Neural cell (in vitro differentiated cells): ENCODE measurements at regions not wholly inside any gene's neighbourhood (a gene's known extent, or its start where the extent isn't known, plus 50 kb on each side); places are given as distances from the start of the nearest gene placed in this dataset.

Experiments
- H2AFZ ChIP-seq: fragments of 200-600, 300-800 bp; sonication (generic), shearing (Covaris generic); 2 replicates; pipeline ENCODE4 v1.6.0; 2014; ENCODE audit warnings: low read depth, mild to moderate bottlenecking, antibody characterized with exemption, low read length, moderate library complexity
- H3F3A ChIP-seq: fragments of 200-600 bp; shearing (Covaris generic); 2 replicates; pipeline ENCODE4 v1.6.1; 2016; ENCODE audit warnings: mild to moderate bottlenecking, moderate library complexity, mixed read lengths, antibody characterized with exemption, low read length; ENCODE audit not compliant: insufficient read depth, poor library complexity, severe bottlenecking
- H3K27ac ChIP-seq: fragments of 200-600, 300-800 bp; sonication (generic), shearing (Covaris generic); 2 replicates; pipeline ENCODE4 v1.5.1; 2014; ENCODE audit warnings: mild to moderate bottlenecking, low read length, moderate library complexity
- H3K27me3 ChIP-seq: fragments of 300-800, 200-600 bp; sonication (generic), shearing (Covaris generic); 2 replicates; pipeline ENCODE4 v1.6.0; 2014; ENCODE audit warnings: mild to moderate bottlenecking, low read depth, low read length, moderate library complexity; ENCODE audit not compliant: insufficient read depth
- H3K36me3 ChIP-seq: fragments of 300-800, 200-600 bp; sonication (generic), shearing (Covaris generic); 2 replicates; pipeline ENCODE4 v1.5.1; 2014; ENCODE audit warnings: mild to moderate bottlenecking, antibody characterized with exemption, low read length, moderate library complexity; ENCODE audit not compliant: insufficient read depth
- H3K4me2 ChIP-seq: fragments of 300-800, 200-600 bp; sonication (generic), shearing (Covaris generic); 2 replicates; pipeline ENCODE4 v1.6.0; 2014; ENCODE audit warnings: mild to moderate bottlenecking, low read length
- H3K4me3 ChIP-seq: fragments of 300-800, 200-600 bp; sonication (generic), shearing (Covaris generic); 2 replicates; pipeline ENCODE4 v1.5.1; 2014; ENCODE audit warnings: mild to moderate bottlenecking, low read length, moderate library complexity
- H3K79me2 ChIP-seq: fragments of 200-600 bp; shearing (Covaris generic); replicated peaks from 2 replicates; pipeline ENCODE4 v1.6.0; 2014; ENCODE audit warnings: mild to moderate bottlenecking, low read length, moderate library complexity; ENCODE audit not compliant: insufficient read depth
- H3K9ac ChIP-seq: fragments of 300-800, 200-600 bp; sonication (generic), shearing (Covaris generic); 2 replicates; pipeline ENCODE4 v1.6.1; 2016; ENCODE audit warnings: mild to moderate bottlenecking, low read length, mixed read lengths
- H3K9me2 ChIP-seq: fragments of 200-600 bp; shearing (Covaris generic); 2 replicates; pipeline ENCODE4 v1.6.1; 2016; ENCODE audit warnings: mild to moderate bottlenecking, low read length, mixed read lengths; ENCODE audit not compliant: insufficient read depth
- H3K9me3 ChIP-seq: fragments of 200-600, 300-800 bp; sonication (generic), shearing (Covaris generic); 2 replicates; pipeline ENCODE4 v1.6.1; 2016; ENCODE audit warnings: mild to moderate bottlenecking, mixed run types, low read length, moderate library complexity, mixed read lengths
- H4K20me1 ChIP-seq: fragments of 200-600 bp; shearing (Covaris generic); 2 replicates; pipeline ENCODE4 v1.6.1; 2016; ENCODE audit warnings: mild to moderate bottlenecking, mixed run types; ENCODE audit not compliant: insufficient read depth
- CTCF ChIP-seq: fragments of 450-650 bp; IDR thresholded peaks from 2 replicates; pipeline ENCODE4 v1.5.1; 2014; ENCODE audit warnings: antibody characterized with exemption, mild to moderate bottlenecking, moderate library complexity; ENCODE audit not compliant: poor library complexity, severe bottlenecking
- EP300 ChIP-seq: fragments of 450-650 bp; conservative IDR thresholded peaks from 2 replicates; pipeline ENCODE4 v1.6.1; 2014; ENCODE audit warnings: antibody characterized with exemption, mild to moderate bottlenecking, moderate library complexity; ENCODE audit not compliant: poor library complexity, severe bottlenecking
- EZH2 ChIP-seq: fragments of 200-600, 300-800 bp; shearing (Covaris generic), sonication (generic); IDR thresholded peaks from 2 replicates; pipeline ENCODE4 v1.6.1; 2014; ENCODE audit warnings: antibody characterized with exemption, low read length, borderline replicate concordance, mild to moderate bottlenecking; ENCODE audit not compliant: insufficient read depth, poor library complexity, severe bottlenecking
- MXI1 ChIP-seq: fragments of 450-650 bp; conservative IDR thresholded peaks from 2 replicates; pipeline ENCODE4 v1.6.1; 2014; ENCODE audit warnings: antibody characterized with exemption, mild to moderate bottlenecking; ENCODE audit not compliant: poor library complexity, severe bottlenecking
- POLR2AphosphoS5 ChIP-seq: IDR thresholded peaks from 2 replicates; pipeline ENCODE4 v1.6.1; 2012
- RAD21 ChIP-seq: fragments of 450-650 bp; conservative IDR thresholded peaks from 2 replicates; pipeline ENCODE4 v1.6.1; 2014; ENCODE audit warnings: antibody characterized with exemption, mild to moderate bottlenecking, moderate library complexity
- REST ChIP-seq: IDR thresholded peaks from 2 replicates; pipeline ENCODE4 v1.6.1; 2012; ENCODE audit warnings: borderline replicate concordance
- SMC3 ChIP-seq: fragments of 450-650 bp; conservative IDR thresholded peaks from 2 replicates; pipeline ENCODE4 v1.6.1; 2014; ENCODE audit warnings: antibody characterized with exemption, mild to moderate bottlenecking, moderate library complexity; ENCODE audit not compliant: poor library complexity
- TAF1 ChIP-seq: IDR thresholded peaks from 2 replicates; pipeline ENCODE4 v1.6.1; 2012; ENCODE audit warnings: low read depth

GRCh38 chr7:110604885-110605284, 486.0 kb upstream of the LRRN3 start:
- Histone ChIP-seq H3K9me2 (no peaks in the 10 kb centered on the region), H3K36me3 (no peaks in the 10 kb centered on the region), H3K27ac (no peak overlapping the region), H3K9me3 (no peaks in the 10 kb centered on the region), H3K4me2 (no peak overlapping the region), H3F3A (peaks cover 5% of the 10 kb centered on the region), H4K20me1 (no peaks in the 10 kb centered on the region), H2AFZ (no peak overlapping the region), H3K79me2 (no peaks in the 10 kb centered on the region), H3K27me3 (no peaks in the 10 kb centered on the region), H3K4me3 (no peak overlapping the region), H3K9ac (no peak overlapping the region)
- TF ChIP-seq TAF1 (no peak), EP300 (no peak), SMC3 (no peak), MXI1 (no peak), CTCF (no peak), POLR2AphosphoS5 (no peak), EZH2 (no peak), RAD21 (no peak), REST (no peak)

- Histone ChIP-seq H3K27ac (no peak overlapping the region), H3F3A (peaks cover 6% of the 10 kb centered on the region), H4K20me1 (no peaks in the 10 kb centered on the region), H3K36me3 (no peaks in the 10 kb centered on the region), H3K9ac (no peak overlapping the region), H2AFZ (no peak overlapping the region), H3K9me3 (no peaks in the 10 kb centered on the region), H3K4me2 (no peak overlapping the region), H3K4me3 (no peak overlapping the region), H3K9me2 (no peaks in the 10 kb centered on the region), H3K79me2 (no peaks in the 10 kb centered on the region), H3K27me3 (no peaks in the 10 kb centered on the region)
- TF ChIP-seq REST (no peak), RAD21 (no peak), TAF1 (no peak), POLR2AphosphoS5 (no peak), EZH2 (no peak), CTCF (no peak), SMC3 (no peak), MXI1 (no peak), EP300 (no peak)
Observed at GRCh38 chr7:110607050-110607857, 483.7 kb upstream of the LRRN3 start.
